Activated naive CD8-positive, alpha-beta T cell treated with anti-CD3 and anti-CD28 coated beads, Interleukin-2, amount 50 U/mL, for 24 hours (primary cell): ENCODE measurements at regions not wholly inside any gene's neighbourhood (a gene's known extent, or its start where the extent isn't known, plus 50 kb on each side); places are given as distances from the start of the nearest gene placed in this dataset.
A peak's percentile ranks its signal among the peaks of the same experiment; 100 is the strongest.

Experiments
- ATAC-seq: fragments of 150-1000 bp; cut with Tn5 transposase; one replicate; pipeline ENCODE4 v1.10.0; 2021
- DNase-seq: peaks from one replicate; pipeline ENCODE4 v3.0.0; 2021
- H3K27ac Mint-ChIP-seq: one replicate; pipeline ENCODE4 v1.8.0; 2021; ENCODE audit warnings: mild to moderate bottlenecking, mixed read lengths
- H3K27me3 Mint-ChIP-seq: one replicate; pipeline ENCODE4 v1.8.0; 2021; ENCODE audit warnings: mixed read lengths
- H3K36me3 Mint-ChIP-seq: one replicate; pipeline ENCODE4 v1.8.0; 2021; ENCODE audit warnings: low read depth, mixed read lengths
- H3K4me1 Mint-ChIP-seq: one replicate; pipeline ENCODE4 v1.8.0; 2021; ENCODE audit warnings: mixed read lengths
- H3K4me3 Mint-ChIP-seq: one replicate; pipeline ENCODE4 v1.8.0; 2021; ENCODE audit warnings: mild to moderate bottlenecking, moderate library complexity, mixed read lengths
- H3K9me3 Mint-ChIP-seq: one replicate; pipeline ENCODE4 v1.8.0; 2021; ENCODE audit warnings: mixed read lengths

- H3K27me3 Mint-ChIP-seq = peaks cover 11% of the 10 kb centered on the region
- no peak for ATAC-seq
- H3K36me3 Mint-ChIP-seq = no peaks in the 10 kb centered on the region
These were observed 58.3 kb downstream of the CXCL12 start for GRCh38 chr10:44326474-44327030.

GRCh38 chr10:44325596-44326307 is 59.1 kb downstream of the CXCL12 start:
- no peak for ATAC-seq
- no peaks in the 10 kb centered on the region for H3K36me3 Mint-ChIP-seq
- H3K27ac Mint-ChIP-seq = no peak overlapping the region
- DNase-seq = no peak
- no peaks in the 10 kb centered on the region for H3K4me1 Mint-ChIP-seq
- H3K27me3 Mint-ChIP-seq = peaks cover 11% of the 10 kb centered on the region
- H3K4me3 Mint-ChIP-seq = no peak overlapping the region
- H3K9me3 Mint-ChIP-seq = no peaks in the 10 kb centered on the region

More at GRCh38 chr10:44326474-44327030, 58.3 kb downstream of the CXCL12 start:
- no peaks in the 10 kb centered on the region for H3K9me3 Mint-ChIP-seq
- no peaks in the 10 kb centered on the region for H3K4me1 Mint-ChIP-seq
- DNase-seq = no peak
- H3K27ac Mint-ChIP-seq = no peak overlapping the region
- no peak overlapping the region for H3K4me3 Mint-ChIP-seq

GRCh38 chr10:44325157-44325556 is 59.7 kb downstream of the CXCL12 start:
- ATAC-seq = no peak
- no peak for DNase-seq
- no peak overlapping the region for H3K4me3 Mint-ChIP-seq

GRCh38 chr10:44323838-44324237 is 61.1 kb downstream of the CXCL12 start:
- Mint-ChIP-seq H3K27me3 (peaks cover 11% of the 10 kb centered on the region), H3K27ac (no peak overlapping the region), H3K4me1 (no peaks in the 10 kb centered on the region), H3K9me3 (no peaks in the 10 kb centered on the region), H3K4me3 (no peak overlapping the region), H3K36me3 (no peaks in the 10 kb centered on the region)
- no peak for ATAC-seq
- no peak for DNase-seq

More at GRCh38 chr10:44325157-44325556, 59.7 kb downstream of the CXCL12 start:
- Mint-ChIP-seq H3K36me3 (no peaks in the 10 kb centered on the region), H3K4me1 (no peaks in the 10 kb centered on the region), H3K27me3 (peaks cover 9% of the 10 kb centered on the region), H3K9me3 (no peaks in the 10 kb centered on the region), H3K27ac (no peak overlapping the region)

- Mint-ChIP-seq H3K27me3 (peaks cover 11% of the 10 kb centered on the region), H3K4me1 (no peaks in the 10 kb centered on the region), H3K4me3 (no peak overlapping the region), H3K36me3 (no peaks in the 10 kb centered on the region), H3K27ac (no peak overlapping the region), H3K9me3 (peaks cover under 1% of the 10 kb centered on the region)
- DNase-seq (no peak), ATAC-seq (no peak)
These were observed 62.8 kb downstream of the CXCL12 start for GRCh38 chr10:44322137-44322536.

- H3K27ac Mint-ChIP-seq = no peak overlapping the region
- no peaks in the 10 kb centered on the region for H3K4me1 Mint-ChIP-seq
- no peak overlapping the region for H3K4me3 Mint-ChIP-seq
- ATAC-seq (no peak), DNase-seq (no peak)
- peaks cover 6% of the 10 kb centered on the region for H3K27me3 Mint-ChIP-seq
- H3K9me3 Mint-ChIP-seq = peaks cover 4% of the 10 kb centered on the region
- H3K36me3 Mint-ChIP-seq = no peaks in the 10 kb centered on the region
These were observed 64.1 kb downstream of the CXCL12 start for GRCh38 chr10:44320756-44321155.

- Mint-ChIP-seq H3K27ac (no peak overlapping the region), H3K4me3 (no peak overlapping the region), H3K9me3 (peaks cover 4% of the 10 kb centered on the region), H3K4me1 (no peaks in the 10 kb centered on the region), H3K36me3 (no peaks in the 10 kb centered on the region), H3K27me3 (peaks cover 9% of the 10 kb centered on the region)
- ATAC-seq (no peak), DNase-seq (no peak)
These were observed 67.0 kb downstream of the CXCL12 start for GRCh38 chr10:44317856-44318255.

- Mint-ChIP-seq H3K27ac (no peak overlapping the region), H3K27me3 (peaks cover 6% of the 10 kb centered on the region), H3K4me1 (no peaks in the 10 kb centered on the region), H3K4me3 (no peak overlapping the region), H3K36me3 (no peaks in the 10 kb centered on the region), H3K9me3 (peaks cover 4% of the 10 kb centered on the region)
- no peak for ATAC-seq
- DNase-seq = no peak
These were observed 68.0 kb downstream of the CXCL12 start for GRCh38 chr10:44316922-44317215.

GRCh38 chr10:44316187-44316921 is 68.5 kb downstream of the CXCL12 start:
- ATAC-seq (no peak), DNase-seq (peak; percentile 22)
- no peaks in the 10 kb centered on the region for H3K36me3 Mint-ChIP-seq
- peaks cover 4% of the 10 kb centered on the region for H3K4me1 Mint-ChIP-seq
- H3K4me3 Mint-ChIP-seq = no peak overlapping the region
- H3K27ac Mint-ChIP-seq = no peak overlapping the region
- H3K9me3 Mint-ChIP-seq = peaks cover 4% of the 10 kb centered on the region
- H3K27me3 Mint-ChIP-seq = peaks cover 11% of the 10 kb centered on the region

GRCh38 chr10:44314802-44315460 is 70.0 kb downstream of the CXCL12 start:
- H3K27me3 Mint-ChIP-seq = peaks cover 14% of the 10 kb centered on the region
- no peaks in the 10 kb centered on the region for H3K36me3 Mint-ChIP-seq
- H3K9me3 Mint-ChIP-seq = peaks cover 4% of the 10 kb centered on the region
- H3K4me1 Mint-ChIP-seq = peaks cover 11% of the 10 kb centered on the region
- DNase-seq (no peak), ATAC-seq (no peak)
- no peak overlapping the region for H3K27ac Mint-ChIP-seq
- H3K4me3 Mint-ChIP-seq = no peak overlapping the region

- no peak for DNase-seq
- ATAC-seq = no peak
- H3K27ac Mint-ChIP-seq = no peak overlapping the region
- H3K4me1 Mint-ChIP-seq = peaks cover 11% of the 10 kb centered on the region
- H3K36me3 Mint-ChIP-seq = no peaks in the 10 kb centered on the region
- H3K27me3 Mint-ChIP-seq = peaks cover 12% of the 10 kb centered on the region
- peaks cover 4% of the 10 kb centered on the region for H3K9me3 Mint-ChIP-seq
- H3K4me3 Mint-ChIP-seq = no peak overlapping the region
These were observed 71.1 kb downstream of the CXCL12 start for GRCh38 chr10:44313761-44314165.

- no peak overlapping the region for H3K27ac Mint-ChIP-seq
- H3K4me3 Mint-ChIP-seq = no peak overlapping the region
- peaks cover 4% of the 10 kb centered on the region for H3K9me3 Mint-ChIP-seq
- DNase-seq = no peak
- H3K4me1 Mint-ChIP-seq = peaks cover 11% of the 10 kb centered on the region
- H3K36me3 Mint-ChIP-seq = no peaks in the 10 kb centered on the region
- peaks cover 12% of the 10 kb centered on the region for H3K27me3 Mint-ChIP-seq
- no peak for ATAC-seq
These were observed 72.5 kb downstream of the CXCL12 start for GRCh38 chr10:44312401-44312800.

- peaks cover 12% of the 10 kb centered on the region for H3K27me3 Mint-ChIP-seq
- H3K9me3 Mint-ChIP-seq = no peaks in the 10 kb centered on the region
- ATAC-seq (no peak), DNase-seq (no peak)
- H3K4me3 Mint-ChIP-seq = no peak overlapping the region
- H3K36me3 Mint-ChIP-seq = no peaks in the 10 kb centered on the region
- no peak overlapping the region for H3K27ac Mint-ChIP-seq
- peaks cover 11% of the 10 kb centered on the region for H3K4me1 Mint-ChIP-seq
These were observed 73.3 kb downstream of the CXCL12 start for GRCh38 chr10:44311563-44312051.

GRCh38 chr10:44310762-44311562 is 73.9 kb downstream of the CXCL12 start:
- Mint-ChIP-seq H3K9me3 (no peaks in the 10 kb centered on the region), H3K27ac (no peak overlapping the region), H3K27me3 (peaks cover 12% of the 10 kb centered on the region), H3K36me3 (no peaks in the 10 kb centered on the region), H3K4me3 (no peak overlapping the region), H3K4me1 (peaks cover 11% of the 10 kb centered on the region)
- ATAC-seq = peak; percentile 88
- DNase-seq = peak; percentile 77
